GM21367 (cell line): ENCODE measurements at regions not wholly inside any gene's neighbourhood (a gene's known extent, or its start where the extent isn't known, plus 50 kb on each side); places are given as distances from the start of the nearest gene placed in this dataset.

Source experiments
- ATAC-seq: cut with Tn5 transposase; IDR thresholded peaks from one replicate; pipeline ENCODE4 v1.9.1; 2021; ENCODE audit not compliant: unreplicated experiment

GRCh38 chr11:31865606-31866300 lies 54.6 kb upstream of the PAX6 start:
- no peak for ATAC-seq

GRCh38 chr11:31863170-31863832 lies 52.2 kb upstream of the PAX6 start:
- ATAC-seq, result no peak

- ATAC-seq, result no peak
Measured at GRCh38 chr11:31861011-31861410, 49.9 kb upstream of the PAX6 start.
